ENCODE measurements at regions not wholly inside any gene's neighbourhood (a gene's known extent, or its start where the extent isn't known, plus 50 kb on each side); places are given as distances from the start of the nearest gene placed in this dataset.

- TF ChIP-seq CTCF (IDR thresholded peaks at IDR 0.05) = no peak
- TF ChIP-seq POLR2AphosphoS5 (IDR thresholded peaks at IDR 0.05) = no peak
- no peak for TF ChIP-seq POLR2A (IDR thresholded peaks at IDR 0.05)
- intact Hi-C loops (cut with DNase I) = no loop called here
- WGBS = 86% methylated on average over 1 of the region's 1 CpG
Observed at GRCh38 chr12:76198839-76199238, 114.4 kb upstream of the NAP1L1 start.

GRCh38 chr12:76197283-76197682 lies 112.8 kb upstream of the NAP1L1 start:
- no peak for TF ChIP-seq POLR2A (IDR thresholded peaks at IDR 0.05)
- TF ChIP-seq POLR2AphosphoS5 (IDR thresholded peaks at IDR 0.05) = no peak
- TF ChIP-seq CTCF (IDR thresholded peaks at IDR 0.05) = no peak
- Histone ChIP-seq H3K27ac (no peak overlapping the region), H3K9me3 (no peaks in the 10 kb centered on the region), H3K4me3 (no peak overlapping the region), H3K27me3 (replicated peaks; ENCODE audit: insufficient read depth) (no peaks in the 10 kb centered on the region), H3K36me3 (no peaks in the 10 kb centered on the region), H3K4me1 (replicated peaks) (no peaks in the 10 kb centered on the region)
- no peak for DNase-seq (ENCODE audit: low spot score)
- intact Hi-C loops (cut with DNase I) = no loop called here
- 48% methylated on average over 5 of the region's 5 CpGs for WGBS

More at GRCh38 chr12:76198839-76199238, 114.4 kb upstream of the NAP1L1 start:
- no peak overlapping the region for H3K4me3 ChIP-seq
- H3K36me3 ChIP-seq = no peaks in the 10 kb centered on the region
- H3K27me3 ChIP-seq (replicated peaks; ENCODE audit: insufficient read depth) = no peaks in the 10 kb centered on the region
- H3K4me1 ChIP-seq (replicated peaks) = no peaks in the 10 kb centered on the region
- no peaks in the 10 kb centered on the region for H3K9me3 ChIP-seq
- DNase-seq (ENCODE audit: low spot score) = no peak
- no peak overlapping the region for H3K27ac ChIP-seq

GRCh38 chr12:76195920-76196319 lies 111.4 kb upstream of the NAP1L1 start:
- DNase-seq (ENCODE audit: low spot score) = no peak
- Histone ChIP-seq H3K9me3 (no peaks in the 10 kb centered on the region), H3K4me1 (replicated peaks) (no peaks in the 10 kb centered on the region), H3K36me3 (no peaks in the 10 kb centered on the region), H3K4me3 (no peak overlapping the region), H3K27me3 (replicated peaks; ENCODE audit: insufficient read depth) (no peaks in the 10 kb centered on the region), H3K27ac (no peak overlapping the region)
- no peak for TF ChIP-seq POLR2AphosphoS5 (IDR thresholded peaks at IDR 0.05)
- TF ChIP-seq CTCF (IDR thresholded peaks at IDR 0.05) = no peak
- 60% methylated on average over 1 of the region's 1 CpG for WGBS
- intact Hi-C loops (cut with DNase I) = no loop called here

- Histone ChIP-seq H3K4me1 (replicated peaks) (no peaks in the 10 kb centered on the region), H3K27me3 (replicated peaks; ENCODE audit: insufficient read depth) (no peaks in the 10 kb centered on the region), H3K4me3 (no peak overlapping the region), H3K27ac (no peak overlapping the region), H3K9me3 (no peaks in the 10 kb centered on the region), H3K36me3 (no peaks in the 10 kb centered on the region)
- DNase-seq (ENCODE audit: low spot score) = no peak
- TF ChIP-seq CTCF (IDR thresholded peaks at IDR 0.05) (no peak), POLR2AphosphoS5 (IDR thresholded peaks at IDR 0.05) (no peak), POLR2A (IDR thresholded peaks at IDR 0.05) (no peak)
- intact Hi-C loops (cut with DNase I) = no loop called here
Observed at GRCh38 chr12:76194724-76195123, 110.2 kb upstream of the NAP1L1 start.

GRCh38 chr12:76193961-76194360 lies 109.5 kb upstream of the NAP1L1 start:
- WGBS = 79% methylated on average over 4 of the region's 4 CpGs
- TF ChIP-seq POLR2AphosphoS5 (IDR thresholded peaks at IDR 0.05) (no peak), CTCF (IDR thresholded peaks at IDR 0.05) (no peak), POLR2A (IDR thresholded peaks at IDR 0.05) (no peak)
- no peaks in the 10 kb centered on the region for H3K27me3 ChIP-seq (replicated peaks; ENCODE audit: insufficient read depth)
- DNase-seq (ENCODE audit: low spot score) = no peak
- no peaks in the 10 kb centered on the region for H3K36me3 ChIP-seq
- no peak overlapping the region for H3K4me3 ChIP-seq
- H3K27ac ChIP-seq = no peak overlapping the region
- intact Hi-C loops (cut with DNase I) = no loop called here
- no peaks in the 10 kb centered on the region for H3K9me3 ChIP-seq
- H3K4me1 ChIP-seq (replicated peaks) = no peaks in the 10 kb centered on the region
